HepG2 (cell line): ENCODE measurements at regions not wholly inside any gene's neighbourhood (a gene's known extent, or its start where the extent isn't known, plus 50 kb on each side); places are given as distances from the start of the nearest gene placed in this dataset.

Source experiments
- ATAC-seq: fragments of 200-7000 bp; cut with Tn5 transposase; 3 replicates; pipeline ENCODE4 v1.9.1; 2020; ENCODE audit warnings: mild to moderate bottlenecking, moderate library complexity
- BruUV-seq: library from RNA; stranded (reverse); fragments of 400-500 nt; replicated peaks from 2 replicates; lab custom pipeline; 2021; lab: Mats Ljungman, UMichigan
- CTCF ChIA-PET: fragments of 300-600 bp; formaldehyde crosslinking; extraction: SDS; loops from one replicate; lab custom pipeline; 2021; ENCODE audit warnings: low total read pairs, inconsistent platforms, low intra/inter-chr PET ratio; lab: Yijun Ruan, JAX
- POLR2A ChIA-PET: fragments of 350-600 bp; sonication (Branson Sonifier 250); formaldehyde crosslinking; loops from one replicate; lab custom pipeline; 2020; ENCODE audit warnings: antibody characterized with exemption, inconsistent platforms; lab: Yijun Ruan, JAX
- DNase-seq: peaks from one replicate; pipeline ENCODE4 v3.0.0-alpha.2; 2015; ENCODE audit warnings: low spot score
- FAIRE-seq: peaks from 3 replicates; lab custom pipeline; 2011; peaks lifted over from hg19 to GRCh38; lab: Jason Lieb, UNC
- H2AFZ ChIP-seq: one replicate; pipeline ENCODE4 v1.6.1; 2011; ENCODE audit warnings: low read length, inconsistent platforms
- H3K27ac ChIP-seq: fragments of 300-600 bp; 3 replicates; pipeline ENCODE4 v1.8.0; 2011; ENCODE audit warnings: mixed run types, mild to moderate bottlenecking, mixed read lengths, low read length, inconsistent platforms; ENCODE audit not compliant: insufficient read depth; ENCODE audit errors: extremely low read length
- H3K27me3 ChIP-seq, 2 experiments: fragments of 200-600 bp in 1 of 2; 2 replicates in 1 of 2; 3 replicates in 1 of 2; pipeline versions ENCODE4 v1.6.0 to v1.8.0; 2011; ENCODE audit warnings: low read length in 2 of 2, mild to moderate bottlenecking in 2 of 2, moderate library complexity in 2 of 2, inconsistent platforms in 1 of 2; ENCODE audit not compliant: insufficient read depth in 2 of 2, control insufficient read depth in 1 of 2
- H3K36me3 ChIP-seq, 2 experiments: fragments of 200-600 bp in 1 of 2; replicated peaks in 1 of 2; 2 replicates in 1 of 2; 3 replicates in 1 of 2; pipeline versions ENCODE4 v1.5.1 to v1.8.0; 2011; ENCODE audit warnings: low read length in 2 of 2, inconsistent platforms in 1 of 2; ENCODE audit not compliant: insufficient read depth in 2 of 2, control insufficient read depth in 1 of 2
- H3K4me1 ChIP-seq: 2 replicates; pipeline ENCODE4 v1.5.1; 2012; ENCODE audit warnings: low read length, inconsistent platforms; ENCODE audit not compliant: insufficient read depth
- H3K4me2 ChIP-seq: 2 replicates; pipeline ENCODE4 v1.6.0; 2011; ENCODE audit warnings: low read depth, low read length, inconsistent platforms
- H3K4me3 ChIP-seq, 3 experiments: fragments of 200-600 bp in 1 of 3; sonication (generic), shearing (Covaris generic) in 1 of 3; replicated peaks in 1 of 3; 2 replicates each; pipeline ENCODE4 v1.5.1; 2011 to 2016; ENCODE audit warnings: low read length in 3 of 3, inconsistent platforms in 2 of 3, low read depth in 2 of 3, mild to moderate bottlenecking in 2 of 3, control low read depth in 1 of 3, mixed read lengths in 1 of 3; ENCODE audit not compliant: insufficient read depth in 1 of 3
- H3K79me2 ChIP-seq: one replicate; pipeline ENCODE4 v1.6.1; 2011; ENCODE audit warnings: low read length, inconsistent platforms; ENCODE audit not compliant: insufficient read depth
- H3K9ac ChIP-seq: 2 replicates; pipeline ENCODE4 v1.6.0; 2011; ENCODE audit warnings: mild to moderate bottlenecking, low read depth, low read length, inconsistent platforms; ENCODE audit not compliant: insufficient read depth
- H3K9me3 ChIP-seq: 2 replicates; pipeline ENCODE4 v1.5.1; 2012; ENCODE audit warnings: mild to moderate bottlenecking, low read length
- H4K20me1 ChIP-seq: 2 replicates; pipeline ENCODE4 v1.6.0; 2011; ENCODE audit warnings: inconsistent platforms, mild to moderate bottlenecking, low read length, moderate library complexity; ENCODE audit not compliant: insufficient read depth
- ELF4 ChIP-seq: sonication (generic); formaldehyde crosslinking; IDR thresholded peaks from 2 replicates; pipeline ENCODE4 v1.5.0; 2020; ENCODE audit warnings: missing genetic modification reagents, mild to moderate bottlenecking, moderate library complexity, borderline replicate concordance
- MIER3 ChIP-seq: IDR thresholded peaks from 2 replicates; pipeline ENCODE4 v1.6.1; 2016; ENCODE audit warnings: missing compliant biosample characterization, borderline replicate concordance
- NFE2 ChIP-seq: sonication (generic); formaldehyde crosslinking; IDR thresholded peaks from 2 replicates; pipeline ENCODE4 v1.4.0; 2020; ENCODE audit warnings: missing genetic modification reagents
- PAWR ChIP-seq: sonication (generic); formaldehyde crosslinking; IDR thresholded peaks from 2 replicates; pipeline ENCODE4 v1.4.0; 2020; ENCODE audit warnings: missing genetic modification reagents, mild to moderate bottlenecking, borderline replicate concordance
- REPIN1 ChIP-seq: sonication (generic); formaldehyde crosslinking; IDR thresholded peaks from 2 replicates; pipeline ENCODE4 v1.8.0; 2022; ENCODE audit warnings: missing genetic modification reagents, low read depth, mild to moderate bottlenecking, borderline replicate concordance
- TBX3 ChIP-seq: fragments of 450-650 bp; IDR thresholded peaks from 2 replicates; pipeline ENCODE4 v1.6.1; 2017; ENCODE audit warnings: antibody characterized with exemption, mild to moderate bottlenecking, inconsistent platforms, borderline replicate concordance
- ZBTB2 ChIP-seq: sonication (generic); formaldehyde crosslinking; IDR thresholded peaks from 2 replicates; pipeline ENCODE4 v1.8.0; 2022; ENCODE audit warnings: low read depth, missing genetic modification reagents
- ZMYM4 ChIP-seq: sonication (generic); formaldehyde crosslinking; IDR thresholded peaks from 2 replicates; pipeline ENCODE4 v1.8.1; 2023; ENCODE audit warnings: mild to moderate bottlenecking, missing genetic modification reagents
- ZNF10 ChIP-seq: sonication (generic); formaldehyde crosslinking; IDR thresholded peaks from 2 replicates; pipeline ENCODE4 v1.4.0; 2020; ENCODE audit warnings: mild to moderate bottlenecking, low read depth, missing genetic modification reagents, borderline replicate concordance
- ZNF879 ChIP-seq: sonication (generic); formaldehyde crosslinking; IDR thresholded peaks from 2 replicates; pipeline ENCODE4 v1.8.1; 2023; ENCODE audit warnings: missing genetic modification reagents
- WGBS: methylation state at CpG from one replicate; pipeline ENCODE4 v1.1.6; 2017; ENCODE audit warnings: low lambda C conversion rate; 5-methylcytosine and 5-hydroxymethylcytosine counted together
- in situ Hi-C: cut with HindIII; loops from 2 replicates; pipeline ENCODE4 v1.10.0; 2017; ENCODE audit warnings: low pct_unique_long_range_greater_than_20kb; ENCODE audit not compliant: extremely low pct_ligation_motif_present
- intact Hi-C: fragments of 100-400 bp; cut with micrococcal nuclease; formaldehyde crosslinking; loops from one replicate; pipeline ENCODE4 v1.10.0; 2022; ENCODE audit not compliant: unreplicated experiment
- TF ChIP-seq, protein P1 (sequence below): sonication (generic); formaldehyde crosslinking; IDR thresholded peaks from 2 replicates; pipeline ENCODE4 v1.8.1; 2023; ENCODE audit warnings: mild to moderate bottlenecking, missing genetic modification reagents

GRCh38 chr2:163852616-163853015, 116.8 kb upstream of the FIGN start:
- TF ChIP-seq REPIN1 (CRISPR knock-in tag) (no peak), MIER3 (CRISPR knock-in tag) (no peak)
- Histone ChIP-seq H3K4me3 (no peak overlapping the region), H3K79me2 (no peaks in the 10 kb centered on the region), H3K27ac (no peak overlapping the region), H4K20me1 (no peaks in the 10 kb centered on the region), H3K9ac (no peak overlapping the region), H3K4me1 (no peaks in the 10 kb centered on the region), H2AFZ (no peak overlapping the region), H3K4me2 (no peak overlapping the region), H3K9me3 (no peaks in the 10 kb centered on the region), H3K36me3 (no peaks in the 10 kb centered on the region), H3K27me3 (no peaks in the 10 kb centered on the region)
- CTCF ChIA-PET = no interaction called here
- intact Hi-C loops = no loop called here
- ATAC-seq (no peak), DNase-seq (no peak), FAIRE-seq (no peak)
- WGBS = under 1% methylated on average over 3 of the region's 3 CpGs
- BruUV-seq = no TSS peak
- POLR2A ChIA-PET = no interaction called here
- in situ Hi-C loops = no loop called here

GRCh38 chr2:163849756-163850435, 114.1 kb upstream of the FIGN start:
- WGBS = 13% methylated on average over 3 of the region's 3 CpGs
- no peaks in the 10 kb centered on the region for H4K20me1 ChIP-seq
- no peaks in the 10 kb centered on the region for H3K9me3 ChIP-seq
- no peak overlapping the region for H2AFZ ChIP-seq
- no peak overlapping the region for H3K4me3 ChIP-seq
- intact Hi-C loops (no loop called here), in situ Hi-C loops (no loop called here)
- no peak for ATAC-seq
- H3K36me3 ChIP-seq = no peaks in the 10 kb centered on the region
- H3K9ac ChIP-seq = no peak overlapping the region
- BruUV-seq = no TSS peak
- TF ChIP-seq, protein P1, sequence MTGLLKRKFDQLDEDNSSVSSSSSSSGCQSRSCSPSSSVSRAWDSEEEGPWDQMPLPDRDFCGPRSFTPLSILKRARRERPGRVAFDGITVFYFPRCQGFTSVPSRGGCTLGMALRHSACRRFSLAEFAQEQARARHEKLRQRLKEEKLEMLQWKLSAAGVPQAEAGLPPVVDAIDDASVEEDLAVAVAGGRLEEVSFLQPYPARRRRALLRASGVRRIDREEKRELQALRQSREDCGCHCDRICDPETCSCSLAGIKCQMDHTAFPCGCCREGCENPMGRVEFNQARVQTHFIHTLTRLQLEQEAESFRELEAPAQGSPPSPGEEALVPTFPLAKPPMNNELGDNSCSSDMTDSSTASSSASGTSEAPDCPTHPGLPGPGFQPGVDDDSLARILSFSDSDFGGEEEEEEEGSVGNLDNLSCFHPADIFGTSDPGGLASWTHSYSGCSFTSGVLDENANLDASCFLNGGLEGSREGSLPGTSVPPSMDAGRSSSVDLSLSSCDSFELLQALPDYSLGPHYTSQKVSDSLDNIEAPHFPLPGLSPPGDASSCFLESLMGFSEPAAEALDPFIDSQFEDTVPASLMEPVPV (CRISPR knock-in tag) = no peak
- TF ChIP-seq ZNF10 (CRISPR knock-in tag) = no peak
- TF ChIP-seq NFE2 (CRISPR knock-in tag) = no peak
- TF ChIP-seq TBX3 = no peak
- no peak for TF ChIP-seq PAWR (CRISPR knock-in tag)
- no peak for TF ChIP-seq ZMYM4 (CRISPR knock-in tag)
- no peak for TF ChIP-seq ELF4 (CRISPR knock-in tag)
- TF ChIP-seq ZBTB2 (CRISPR knock-in tag) = no peak
- TF ChIP-seq ZNF879 = no peak
- ChIA-PET POLR2A (no interaction called here), CTCF (no interaction called here)
- H3K27ac ChIP-seq = no peak overlapping the region
- no peaks in the 10 kb centered on the region for H3K79me2 ChIP-seq
- H3K27me3 ChIP-seq = no peaks in the 10 kb centered on the region
- no peaks in the 10 kb centered on the region for H3K4me1 ChIP-seq
- DNase-seq = no peak
- FAIRE-seq = no peak
- no peak overlapping the region for H3K4me2 ChIP-seq
